SKM-1 treated with dmso at 0.1 percent for 144 hours (cell line): ENCODE measurements at regions not wholly inside any gene's neighbourhood (a gene's known extent, or its start where the extent isn't known, plus 50 kb on each side); places are given as distances from the start of the nearest gene placed in this dataset.
"Not testable (repeated sequence)": the region's sequence is repeated elsewhere in the genome, so short reads cannot be mapped to it uniquely, and the experiment has no call there.

ENCODE experiments used
- DNase-seq: peaks from one replicate; lab custom pipeline; 2025; ENCODE audit not compliant: unreplicated experiment; lab: John Stamatoyannopoulos, UW

- no peak for DNase-seq
Measured at GRCh38 chr11:103798446-103798845, 238.0 kb upstream of the DDI1 start.

GRCh38 chr11:103800406-103801114 lies 235.9 kb upstream of the DDI1 start:
- DNase-seq = no peak

- no peak for DNase-seq
Measured at GRCh38 chr11:103803062-103803461, 233.4 kb upstream of the DDI1 start.

- no peak for DNase-seq
Measured at GRCh38 chr11:103805688-103806009, 230.8 kb upstream of the DDI1 start.

- no peak for DNase-seq
Measured at GRCh38 chr11:103806130-103806895, 230.1 kb upstream of the DDI1 start.

GRCh38 chr11:103807806-103808205 lies 228.6 kb upstream of the DDI1 start:
- DNase-seq = no peak

GRCh38 chr11:103808252-103808651 lies 228.2 kb upstream of the DDI1 start:
- DNase-seq = no peak

- DNase-seq = no peak
Measured at GRCh38 chr11:103811870-103812455, 224.5 kb upstream of the DDI1 start.

GRCh38 chr11:103812680-103813079 lies 223.8 kb upstream of the DDI1 start:
- DNase-seq = no peak

- not testable (repeated sequence) for DNase-seq
Measured at GRCh38 chr11:103820345-103820744, 216.1 kb upstream of the DDI1 start.

GRCh38 chr11:103824116-103824515 lies 212.3 kb upstream of the DDI1 start:
- no peak for DNase-seq

- DNase-seq = no peak
Measured at GRCh38 chr11:103825469-103825868, 211.0 kb upstream of the DDI1 start.

GRCh38 chr11:103826856-103827255 lies 209.6 kb upstream of the DDI1 start:
- DNase-seq = no peak

- DNase-seq = no peak
Measured at GRCh38 chr11:103829596-103829995, 206.8 kb upstream of the DDI1 start.

GRCh38 chr11:103830205-103830604 lies 206.2 kb upstream of the DDI1 start:
- DNase-seq = no peak

- DNase-seq = no peak
Measured at GRCh38 chr11:103832762-103833161, 203.7 kb upstream of the DDI1 start.

GRCh38 chr11:103842191-103842590 lies 194.2 kb upstream of the DDI1 start:
- no peak for DNase-seq

GRCh38 chr11:103842795-103843194 lies 193.6 kb upstream of the DDI1 start:
- no peak for DNase-seq

- DNase-seq = no peak
Measured at GRCh38 chr11:103844327-103845215, 191.9 kb upstream of the DDI1 start.

- no peak for DNase-seq
Measured at GRCh38 chr11:103845331-103845730, 191.1 kb upstream of the DDI1 start.

- DNase-seq = no peak
Measured at GRCh38 chr11:103848686-103849085, 187.8 kb upstream of the DDI1 start.
